Spleen (tissue), 7 donors: ENCODE measurements at regions not wholly inside any gene's neighbourhood (a gene's known extent, or its start where the extent isn't known, plus 50 kb on each side); places are given as distances from the start of the nearest gene placed in this dataset.

Source experiments
- CTCF ChIP-seq, 11 experiments: fragments of 200-600 bp in 7 of 11; fragments of 450-650 bp in 4 of 11; sonication (generic) in 4 of 11; IDR thresholded peaks in 8 of 11; conservative IDR thresholded peaks in 3 of 11; 1 replicate in 7 of 11; 2 replicates in 4 of 11; pipeline versions ENCODE4 v1.4.0 to v1.8.0; 2016 to 2021; ENCODE audit warnings: antibody characterized with exemption in 11 of 11, inconsistent platforms in 4 of 11, mild to moderate bottlenecking in 1 of 11
- POLR2A ChIP-seq, 3 donors: fragments of 450-650 bp; IDR thresholded peaks; one replicate each; pipeline ENCODE4 v1.5.1; 2017; ENCODE audit warnings: antibody characterized with exemption in 3 of 3, mild to moderate bottlenecking in 1 of 3
- donor health status: DM: no; HTN: no; CAD: no; lungs with moderate emphysema.
- donor health status: DM: no; HTN: no; CAD: no.
- donor health status: DM: no; HTN: no; CAD: no.

- TF ChIP-seq CTCF (IDR thresholded peaks at IDR 0.05 in 8 of 11, conservative IDR thresholded peaks at IDR 0.05 in 3 of 11) (no peak), POLR2A (IDR thresholded peaks at IDR 0.05) (no peak)
Measured at GRCh38 chr5:40395251-40395650, 284.5 kb upstream of the PTGER4 start.
